ENCODE measurements at regions not wholly inside any gene's neighbourhood (a gene's known extent, or its start where the extent isn't known, plus 50 kb on each side); places are given as distances from the start of the nearest gene placed in this dataset.

- no peak for TF ChIP-seq JUN (IDR thresholded peaks at IDR 0.05)
- no peak for TF ChIP-seq POLR2AphosphoS2 (conservative IDR thresholded peaks at IDR 0.05; ENCODE audit: low read length)
- TF ChIP-seq RNF2 (IDR thresholded peaks at IDR 0.05; ENCODE audit: borderline replicate concordance, low read depth): no peak
- no peak for TF ChIP-seq CTCF (IDR thresholded peaks at IDR 0.05)
- TF ChIP-seq POLR2A (IDR thresholded peaks at IDR 0.05; ENCODE audit: low read length): no peak
- TF ChIP-seq EP300 (IDR thresholded peaks at IDR 0.05): no peak
- TF ChIP-seq MAFK (IDR thresholded peaks at IDR 0.05; ENCODE audit: partially characterized antibody): no peak
- no peak for TF ChIP-seq GATA3 (IDR thresholded peaks at IDR 0.05; ENCODE audit: borderline replicate concordance)
- no peak for TF ChIP-seq MAX (IDR thresholded peaks at IDR 0.05)
- TF ChIP-seq E2F6 (IDR thresholded peaks at IDR 0.05; ENCODE audit: borderline replicate concordance, low read depth): no peak
- TF ChIP-seq CBX8 (IDR thresholded peaks at IDR 0.05): no peak
- no peak for TF ChIP-seq CHD2 (IDR thresholded peaks at IDR 0.05; ENCODE audit: low read length, partially characterized antibody)
Observed at GRCh38 chr1:238485912-238486209, 595.1 kb upstream of the ZP4 start.
